ENCODE measurements at regions not wholly inside any gene's neighbourhood (a gene's known extent, or its start where the extent isn't known, plus 50 kb on each side); places are given as distances from the start of the nearest gene placed in this dataset.

DNA sequence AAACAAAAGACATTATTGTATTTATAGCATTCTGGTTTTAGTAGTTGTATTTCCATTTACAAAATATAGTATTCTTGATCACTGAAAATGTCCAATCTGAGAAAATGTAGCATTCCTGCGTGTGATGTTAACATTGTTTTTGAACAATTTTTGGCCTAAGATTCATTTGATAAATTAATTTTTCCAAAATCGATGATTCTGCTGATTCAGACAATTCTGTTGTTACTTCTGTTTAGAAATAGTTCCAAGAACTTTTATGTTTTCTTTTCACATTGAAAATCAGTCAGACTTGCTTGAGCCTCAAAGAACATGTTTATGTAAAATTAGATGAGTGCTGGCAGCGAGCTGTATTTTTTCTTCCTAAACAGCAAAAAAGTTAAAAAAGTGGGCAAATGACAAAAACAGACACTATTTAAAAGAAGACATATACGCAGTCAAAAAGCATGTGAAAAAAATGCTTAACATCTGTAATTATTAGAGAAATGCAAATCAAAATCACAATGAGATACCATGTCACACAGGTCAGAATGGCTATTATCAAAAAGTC is 804.5 kb upstream of the MIR17HG start:
- H3K4me2 ChIP-seq (ENCODE audit: low read length) = no peak overlapping the region
- H3K9me3 ChIP-seq (ENCODE audit: control insufficient read depth in 1 of 2, insufficient read depth in 1 of 2, low read depth in 1 of 2, low read length in 2 of 2) = peaks cover 0 to 4% of the 10 kb centered on the region in 2 experiments; a peak in 2 of 4 replicates
- DNase-seq (ENCODE audit: low read depth, low spot score) (no peak), ATAC-seq (no peak)
- no peaks in the 10 kb centered on the region for H3K79me2 ChIP-seq (ENCODE audit: insufficient read depth, low read length)
- H2AFZ ChIP-seq (ENCODE audit: low read depth, low read length, poor library complexity, severe bottlenecking) = no peak overlapping the region
- intact Hi-C loops (cut with micrococcal nuclease) = no loop called here
- ChIA-PET POLR2A (no interaction called here), CTCF (no interaction called here), RAD21 (ENCODE audit: low non-redundant PET in 1 of 2, low total read pairs in 2 of 2, uncharacterized antibody in 2 of 2, unreplicated experiment in 2 of 2) (no interaction called here)
- H4K20me1 ChIP-seq (ENCODE audit: insufficient read depth) = no peaks in the 10 kb centered on the region
- no peaks in the 10 kb centered on the region for H3K27me3 ChIP-seq (ENCODE audit: insufficient read depth, low read length)
- H3K4me1 ChIP-seq (ENCODE audit: control insufficient read depth in 1 of 2, insufficient read depth in 2 of 2, low read length in 2 of 2) = no peaks in the 10 kb centered on the region
- H3K9me2 ChIP-seq (ENCODE audit: insufficient read depth) = no peaks in the 10 kb centered on the region
- TF ChIP-seq TCF7L2 (IDR thresholded peaks at IDR 0.05; ENCODE audit: borderline replicate concordance, extremely low read depth, insufficient read depth, insufficient read length) (no peak), FOSL1 (IDR thresholded peaks at IDR 0.05; ENCODE audit: low read depth) (no peak), EGR1 (IDR thresholded peaks at IDR 0.05; ENCODE audit: low read depth) (no peak), SIN3A (IDR thresholded peaks at IDR 0.05; ENCODE audit: low read depth) (no peak)
- TF ChIP-seq, protein P1, sequence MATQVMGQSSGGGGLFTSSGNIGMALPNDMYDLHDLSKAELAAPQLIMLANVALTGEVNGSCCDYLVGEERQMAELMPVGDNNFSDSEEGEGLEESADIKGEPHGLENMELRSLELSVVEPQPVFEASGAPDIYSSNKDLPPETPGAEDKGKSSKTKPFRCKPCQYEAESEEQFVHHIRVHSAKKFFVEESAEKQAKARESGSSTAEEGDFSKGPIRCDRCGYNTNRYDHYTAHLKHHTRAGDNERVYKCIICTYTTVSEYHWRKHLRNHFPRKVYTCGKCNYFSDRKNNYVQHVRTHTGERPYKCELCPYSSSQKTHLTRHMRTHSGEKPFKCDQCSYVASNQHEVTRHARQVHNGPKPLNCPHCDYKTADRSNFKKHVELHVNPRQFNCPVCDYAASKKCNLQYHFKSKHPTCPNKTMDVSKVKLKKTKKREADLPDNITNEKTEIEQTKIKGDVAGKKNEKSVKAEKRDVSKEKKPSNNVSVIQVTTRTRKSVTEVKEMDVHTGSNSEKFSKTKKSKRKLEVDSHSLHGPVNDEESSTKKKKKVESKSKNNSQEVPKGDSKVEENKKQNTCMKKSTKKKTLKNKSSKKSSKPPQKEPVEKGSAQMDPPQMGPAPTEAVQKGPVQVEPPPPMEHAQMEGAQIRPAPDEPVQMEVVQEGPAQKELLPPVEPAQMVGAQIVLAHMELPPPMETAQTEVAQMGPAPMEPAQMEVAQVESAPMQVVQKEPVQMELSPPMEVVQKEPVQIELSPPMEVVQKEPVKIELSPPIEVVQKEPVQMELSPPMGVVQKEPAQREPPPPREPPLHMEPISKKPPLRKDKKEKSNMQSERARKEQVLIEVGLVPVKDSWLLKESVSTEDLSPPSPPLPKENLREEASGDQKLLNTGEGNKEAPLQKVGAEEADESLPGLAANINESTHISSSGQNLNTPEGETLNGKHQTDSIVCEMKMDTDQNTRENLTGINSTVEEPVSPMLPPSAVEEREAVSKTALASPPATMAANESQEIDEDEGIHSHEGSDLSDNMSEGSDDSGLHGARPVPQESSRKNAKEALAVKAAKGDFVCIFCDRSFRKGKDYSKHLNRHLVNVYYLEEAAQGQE (IDR thresholded peaks at IDR 0.05; ENCODE audit: low read depth) = no peak
- no peak overlapping the region for H3K9ac ChIP-seq (ENCODE audit: low read length)
- BruUV-seq (replicated peaks) = no TSS peak
- no peak overlapping the region for H3K27ac ChIP-seq (ENCODE audit: low read depth, low read length)
- H3K4me3 ChIP-seq (replicated peaks in 1 of 2; ENCODE audit: low read depth in 1 of 2, low read length in 2 of 2) = no peak overlapping the region
- no peaks in the 10 kb centered on the region for H3K36me3 ChIP-seq (ENCODE audit: control insufficient read depth in 1 of 2, insufficient read depth in 2 of 2, low read length in 2 of 2)

Data from HCT116 (cell line).